ENCODE measurements at regions not wholly inside any gene's neighbourhood (a gene's known extent, or its start where the extent isn't known, plus 50 kb on each side); places are given as distances from the start of the nearest gene placed in this dataset.

DNA sequence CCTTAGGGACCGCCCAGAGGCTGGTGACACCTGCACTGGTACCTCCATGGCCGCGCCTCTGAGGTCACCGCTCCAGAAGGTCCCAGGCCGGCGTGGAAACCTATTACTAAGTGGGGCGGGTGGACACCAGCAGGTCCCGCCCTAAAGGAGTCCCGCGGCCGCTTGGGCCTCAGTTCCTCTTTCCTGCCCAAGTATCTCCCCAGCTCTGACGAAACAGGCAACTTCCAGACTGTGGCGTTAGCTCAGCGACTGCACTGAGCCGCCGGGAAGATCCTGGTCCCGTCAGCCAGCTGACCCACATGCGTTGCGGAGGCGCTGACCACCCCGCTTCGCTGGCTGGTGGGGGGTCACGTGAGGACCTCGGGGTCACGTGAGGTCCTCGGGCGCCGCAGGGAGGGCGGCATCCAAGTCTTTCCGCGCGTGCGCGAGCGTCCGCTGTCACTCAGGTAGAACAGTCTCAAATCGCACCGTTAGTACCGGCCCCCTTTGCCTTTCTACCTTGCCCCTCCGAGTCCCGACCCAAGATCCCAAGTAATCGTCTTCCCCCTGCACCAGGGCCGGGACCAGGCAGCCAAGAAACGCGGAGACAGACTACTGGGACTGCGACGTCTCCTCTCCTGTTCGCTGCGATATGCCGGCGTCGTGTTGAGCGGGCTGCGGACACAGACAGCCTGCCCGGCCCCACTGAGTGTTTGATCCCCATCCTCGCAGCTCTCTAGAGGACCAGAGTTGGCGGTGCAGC lies 53.7 kb upstream of the KDM4C start:
- peak; percentile 81 for DNase-seq (ENCODE audit: low spot score)

DNA sequence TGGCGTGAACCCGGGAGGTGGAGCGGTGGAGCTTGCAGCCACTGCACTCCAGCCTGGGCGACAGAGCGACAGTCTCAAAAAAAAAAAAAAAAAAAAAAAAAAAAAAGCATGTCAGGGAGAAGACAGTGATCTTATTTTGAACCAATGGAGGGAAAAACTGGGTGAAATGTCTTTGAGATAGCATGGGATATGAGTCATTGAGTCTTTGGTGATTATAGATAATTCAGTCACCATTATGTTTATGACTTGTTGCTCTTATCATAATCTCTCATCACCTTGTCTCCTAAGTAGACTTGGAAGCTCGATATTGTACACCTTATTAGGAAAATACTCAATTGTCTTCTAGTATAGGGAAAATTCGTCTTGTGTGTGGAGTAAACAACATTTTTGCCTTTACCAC lies 55.1 kb upstream of the KDM4C start:
- no peak for DNase-seq (ENCODE audit: low spot score)

GRCh38 chr9:6696178-6696577 lies 50.6 kb upstream of the GLDC start:
- DNase-seq (ENCODE audit: low spot score) = no peak

GRCh38 chr9:6695121-6695814 lies 49.7 kb upstream of the GLDC start:
- no peak for DNase-seq (ENCODE audit: low spot score)
